ENCODE measurements at regions not wholly inside any gene's neighbourhood (a gene's known extent, or its start where the extent isn't known, plus 50 kb on each side); places are given as distances from the start of the nearest gene placed in this dataset.
"Not testable (repeated sequence)": the region's sequence is repeated elsewhere in the genome, so short reads cannot be mapped to it uniquely, and the experiment has no call there.

DNA sequence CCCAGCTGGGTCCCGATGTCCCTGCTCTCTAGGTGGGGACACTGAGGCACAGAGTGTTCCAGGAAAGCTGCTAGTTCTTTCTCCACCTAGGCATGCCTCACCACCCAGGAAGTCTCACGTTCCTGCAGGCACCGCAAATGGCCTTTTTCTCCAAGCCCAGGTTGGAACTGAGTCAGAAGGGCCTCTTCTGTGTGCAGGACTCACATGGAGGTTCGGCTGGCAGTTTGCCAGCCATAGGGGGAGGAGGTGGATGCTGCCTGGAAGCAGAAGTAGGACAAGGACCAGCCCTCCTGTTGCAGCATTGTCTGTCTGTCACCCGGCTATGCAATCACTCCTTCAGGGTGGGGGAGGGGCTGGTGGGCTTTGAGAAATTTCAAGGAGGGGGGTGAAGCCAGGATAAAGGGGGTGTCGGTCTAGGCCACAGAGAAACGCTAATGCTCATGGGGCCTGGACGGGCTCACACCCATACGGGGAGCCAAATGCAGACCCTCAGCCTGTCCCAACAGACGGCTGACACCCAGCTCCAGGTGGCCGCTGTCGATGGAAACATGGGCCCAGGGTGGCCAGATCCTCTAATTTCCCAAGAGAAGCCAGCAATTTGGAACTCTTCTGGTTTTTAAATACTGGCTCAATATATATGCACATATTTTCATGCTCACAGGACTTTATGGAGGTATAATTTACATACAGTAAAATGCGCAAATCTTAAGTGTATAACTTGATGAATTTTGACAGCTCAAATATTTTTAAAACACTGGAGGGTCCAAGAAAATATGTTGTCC lies 120.5 kb downstream of the PHETA1 start:
- H3K4me3 ChIP-seq (ENCODE audit: low read depth, low read length) = no peak overlapping the region
- no peak overlapping the region for H3K27ac ChIP-seq (ENCODE audit: low read depth, low read length)
- H3K4me1 ChIP-seq (ENCODE audit: control insufficient read depth, insufficient read depth, low read length) = peaks cover 6% of the 10 kb centered on the region
- H3K36me3 ChIP-seq (ENCODE audit: control insufficient read depth, insufficient read depth, low read length) = no peaks in the 10 kb centered on the region
- peaks cover 9% of the 10 kb centered on the region for H3K9me3 ChIP-seq (ENCODE audit: control insufficient read depth, insufficient read depth, low read depth, low read length)
- H3K27me3 ChIP-seq (ENCODE audit: control insufficient read depth, insufficient read depth, low read length) = no peaks in the 10 kb centered on the region
- no peak overlapping the region for H3K9ac ChIP-seq (ENCODE audit: low read length)

DNA sequence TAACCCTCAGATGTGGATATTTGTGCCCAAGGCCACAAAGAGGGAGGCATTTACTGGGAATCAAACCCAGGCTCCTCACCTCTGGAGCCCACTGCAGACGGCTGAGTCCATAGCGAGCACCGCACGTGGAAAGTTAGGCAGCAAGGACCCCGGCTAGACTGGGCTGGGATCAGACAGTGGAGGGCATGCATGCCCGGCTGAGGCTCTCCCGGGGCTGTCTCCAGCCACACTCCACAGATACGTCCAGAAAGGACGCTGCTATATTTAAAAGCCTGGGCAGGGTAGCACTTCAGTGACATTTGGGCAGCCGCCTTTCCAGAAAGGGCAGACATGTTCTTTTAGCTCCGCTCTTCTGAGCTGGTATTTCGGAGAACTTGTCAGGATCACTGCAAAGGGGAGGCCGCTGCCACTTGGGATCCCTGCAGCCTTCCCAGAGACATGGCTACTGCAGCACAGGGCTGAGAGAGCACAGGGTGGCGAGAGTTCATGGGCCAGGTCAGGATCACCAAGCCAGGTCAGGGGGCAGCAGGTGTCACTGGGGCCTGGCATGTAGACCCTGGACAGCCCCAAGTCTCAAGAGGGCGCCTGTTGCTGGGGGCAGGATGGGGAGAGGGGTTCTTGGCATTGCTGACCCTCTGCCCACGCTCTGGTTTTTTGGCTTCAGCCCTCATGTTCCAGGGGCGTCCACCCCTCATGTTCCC lies 121.7 kb downstream of the PHETA1 start:
- peaks cover 6% of the 10 kb centered on the region for H3K4me1 ChIP-seq (ENCODE audit: control insufficient read depth, insufficient read depth, low read length)
- no peak overlapping the region for H3K9ac ChIP-seq (ENCODE audit: low read length)
- H3K27me3 ChIP-seq (ENCODE audit: control insufficient read depth, insufficient read depth, low read length) = no peaks in the 10 kb centered on the region

DNA sequence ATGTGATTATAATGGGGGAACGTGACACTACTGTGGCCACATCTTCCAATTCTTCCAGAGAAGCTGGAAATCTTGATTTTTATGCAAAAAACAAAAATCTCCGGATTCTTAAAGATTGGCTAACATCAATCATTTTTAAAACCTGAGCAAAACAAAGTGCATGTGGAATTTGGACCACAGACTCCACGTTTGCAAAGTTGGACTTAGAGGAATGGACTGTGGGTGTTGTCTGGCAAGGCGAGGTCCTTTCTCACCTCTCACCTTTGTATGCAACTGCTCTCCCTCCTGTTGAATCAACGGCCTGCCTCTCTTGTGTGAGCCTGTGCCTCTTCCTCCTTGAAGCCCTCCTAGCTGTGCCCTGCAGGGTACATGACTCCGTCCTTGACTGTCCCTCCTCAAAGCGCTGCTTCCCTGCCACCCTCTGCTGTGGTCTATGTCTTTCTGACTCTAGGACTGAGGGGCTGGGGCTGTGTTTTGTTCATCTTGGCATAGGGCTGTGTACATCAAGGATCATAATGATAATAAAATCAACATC lies 122.4 kb downstream of the PHETA1 start:
- Histone ChIP-seq H3K4me1 (ENCODE audit: control insufficient read depth, insufficient read depth, low read length) (peaks cover 6% of the 10 kb centered on the region), H3K4me3 (ENCODE audit: low read depth, low read length) (no peak overlapping the region), H3K27ac (ENCODE audit: low read depth, low read length) (no peak overlapping the region), H3K9ac (ENCODE audit: low read length) (no peak overlapping the region), H3K27me3 (ENCODE audit: control insufficient read depth, insufficient read depth, low read length) (no peaks in the 10 kb centered on the region), H3K36me3 (ENCODE audit: control insufficient read depth, insufficient read depth, low read length) (no peaks in the 10 kb centered on the region), H3K9me3 (ENCODE audit: control insufficient read depth, insufficient read depth, low read depth, low read length) (peaks cover 9% of the 10 kb centered on the region)

More for the DNA sequence above, 121.7 kb downstream of the PHETA1 start:
- H3K4me3 ChIP-seq (ENCODE audit: low read depth, low read length) = no peak overlapping the region
- H3K9me3 ChIP-seq (ENCODE audit: control insufficient read depth, insufficient read depth, low read depth, low read length) = peaks cover 9% of the 10 kb centered on the region
- no peaks in the 10 kb centered on the region for H3K36me3 ChIP-seq (ENCODE audit: control insufficient read depth, insufficient read depth, low read length)
- no peak overlapping the region for H3K27ac ChIP-seq (ENCODE audit: low read depth, low read length)

DNA sequence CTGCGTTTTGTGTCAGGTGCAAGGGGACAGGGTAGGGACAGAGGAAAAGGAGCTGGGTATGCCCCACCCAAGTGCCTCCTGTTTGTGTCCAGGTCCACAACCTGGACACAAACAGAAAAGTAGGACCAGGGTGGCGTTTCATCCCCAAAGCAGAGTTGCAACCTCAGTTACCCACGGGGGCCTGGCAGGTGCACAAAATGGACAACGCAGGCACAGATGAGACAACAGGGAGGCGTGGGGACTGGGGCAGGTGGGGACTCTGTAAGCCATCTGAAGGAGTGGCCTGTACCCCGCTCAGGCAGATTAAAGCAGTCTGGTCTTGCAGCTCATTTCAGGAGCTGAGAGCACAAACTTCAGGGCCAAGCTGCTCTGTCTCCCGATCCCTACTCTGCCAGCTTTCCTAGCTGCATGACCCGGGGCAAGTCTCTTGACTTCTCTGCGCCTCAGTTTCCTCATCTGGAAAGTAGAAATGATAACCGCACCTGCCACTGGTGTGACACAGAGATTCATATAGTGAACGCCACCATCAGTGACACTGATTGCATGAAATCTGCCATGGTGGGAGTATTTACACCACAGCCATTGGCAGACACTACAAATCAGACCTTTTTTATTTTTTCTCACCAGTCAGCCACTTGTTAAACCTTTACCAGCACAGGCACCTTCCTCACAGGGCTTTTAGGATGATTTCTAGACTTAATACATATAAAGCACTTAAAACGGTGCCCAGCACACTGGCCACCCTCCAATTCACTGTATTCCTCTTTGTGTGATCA lies 123.0 kb downstream of the PHETA1 start:
- Histone ChIP-seq H3K27me3 (ENCODE audit: control insufficient read depth, insufficient read depth, low read length) (no peaks in the 10 kb centered on the region), H3K9me3 (ENCODE audit: control insufficient read depth, insufficient read depth, low read depth, low read length) (peaks cover 9% of the 10 kb centered on the region), H3K9ac (ENCODE audit: low read length) (no peak overlapping the region), H3K36me3 (ENCODE audit: control insufficient read depth, insufficient read depth, low read length) (no peaks in the 10 kb centered on the region), H3K27ac (ENCODE audit: low read depth, low read length) (no peak overlapping the region), H3K4me3 (ENCODE audit: low read depth, low read length) (no peak overlapping the region), H3K4me1 (ENCODE audit: control insufficient read depth, insufficient read depth, low read length) (peaks cover 6% of the 10 kb centered on the region)

DNA sequence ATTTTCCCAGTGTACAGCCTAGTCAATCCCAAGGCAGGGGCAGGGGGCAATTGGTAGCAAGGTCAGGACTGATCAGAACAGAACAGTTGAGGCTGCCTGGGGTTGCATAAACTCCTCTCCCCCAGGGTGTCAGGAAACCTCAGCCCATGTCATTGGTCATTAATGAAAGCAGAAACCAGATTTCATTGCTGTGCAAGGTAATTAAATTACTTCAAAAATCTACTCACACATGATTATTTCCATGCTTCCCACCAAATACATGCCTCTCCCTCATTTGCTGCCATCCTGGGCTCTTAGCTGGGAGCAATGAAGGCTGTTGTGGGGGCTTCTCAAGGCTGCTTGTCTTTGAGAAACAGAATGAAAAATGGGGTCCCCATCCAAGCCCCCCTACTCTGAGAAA lies 124.2 kb downstream of the PHETA1 start:
- Histone ChIP-seq H3K27me3 (ENCODE audit: control insufficient read depth, insufficient read depth, low read length) (no peaks in the 10 kb centered on the region), H3K36me3 (ENCODE audit: control insufficient read depth, insufficient read depth, low read length) (no peaks in the 10 kb centered on the region), H3K9ac (ENCODE audit: low read length) (no peak overlapping the region)

DNA sequence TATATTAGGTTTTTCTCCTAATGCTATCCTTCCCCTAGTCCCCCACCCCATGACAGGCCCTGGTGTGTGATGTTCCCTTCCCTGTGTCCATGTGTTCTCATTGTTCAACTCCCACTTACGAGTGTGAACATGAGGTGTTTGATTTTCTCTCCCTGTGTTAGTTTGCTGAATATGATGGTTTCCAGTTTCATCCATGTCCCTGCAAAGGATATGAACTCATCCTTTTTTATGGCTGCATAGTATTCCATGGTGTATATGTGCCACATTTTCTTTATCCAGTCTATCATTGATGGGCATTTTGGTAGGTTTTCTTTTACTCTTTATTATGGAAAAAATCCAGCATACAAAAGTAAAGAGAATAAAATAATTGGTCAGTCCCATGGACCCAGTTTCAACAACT lies 126.1 kb downstream of the PHETA1 start:
- H3K27ac ChIP-seq (ENCODE audit: low read depth, low read length); H3K27me3 ChIP-seq (ENCODE audit: control insufficient read depth, insufficient read depth, low read length); H3K36me3 ChIP-seq (ENCODE audit: control insufficient read depth, insufficient read depth, low read length); H3K9ac ChIP-seq (ENCODE audit: low read length); H3K4me3 ChIP-seq (ENCODE audit: low read depth, low read length); H3K9me3 ChIP-seq (ENCODE audit: control insufficient read depth, insufficient read depth, low read depth, low read length); H3K4me1 ChIP-seq (ENCODE audit: control insufficient read depth, insufficient read depth, low read length): not testable (repeated sequence)

More for the DNA sequence above, 124.2 kb downstream of the PHETA1 start:
- Histone ChIP-seq H3K4me1 (ENCODE audit: control insufficient read depth, insufficient read depth, low read length) (peaks cover 3% of the 10 kb centered on the region), H3K9me3 (ENCODE audit: control insufficient read depth, insufficient read depth, low read depth, low read length) (peaks cover 9% of the 10 kb centered on the region), H3K27ac (ENCODE audit: low read depth, low read length) (no peak overlapping the region), H3K4me3 (ENCODE audit: low read depth, low read length) (no peak overlapping the region)

DNA sequence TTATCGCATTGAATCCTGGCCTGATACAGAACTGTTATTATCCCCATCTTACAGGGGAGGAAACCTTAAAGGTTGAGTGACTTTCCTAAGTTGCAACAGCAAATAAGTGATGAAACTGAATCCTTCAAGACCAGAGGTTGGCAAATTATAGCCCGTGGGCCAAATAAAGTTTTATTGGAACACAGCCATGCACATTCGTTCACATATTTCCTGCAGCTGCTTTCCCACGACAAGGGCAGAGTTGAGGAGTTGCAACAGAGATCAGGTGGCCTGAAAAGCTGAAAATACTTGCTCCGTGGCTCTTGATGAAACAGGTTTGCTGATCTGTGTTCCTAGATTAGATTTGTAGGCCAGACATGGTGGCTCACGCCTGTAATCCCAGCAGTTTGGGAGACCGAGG lies 126.7 kb downstream of the PHETA1 start:
- no peaks in the 10 kb centered on the region for H3K27me3 ChIP-seq (ENCODE audit: control insufficient read depth, insufficient read depth, low read length)
- H3K27ac ChIP-seq (ENCODE audit: low read depth, low read length) = no peak overlapping the region
- H3K4me3 ChIP-seq (ENCODE audit: low read depth, low read length) = no peak overlapping the region
- H3K9me3 ChIP-seq (ENCODE audit: control insufficient read depth, insufficient read depth, low read depth, low read length) = peaks cover 9% of the 10 kb centered on the region
- no peaks in the 10 kb centered on the region for H3K36me3 ChIP-seq (ENCODE audit: control insufficient read depth, insufficient read depth, low read length)
- H3K4me1 ChIP-seq (ENCODE audit: control insufficient read depth, insufficient read depth, low read length) = no peaks in the 10 kb centered on the region
- no peak overlapping the region for H3K9ac ChIP-seq (ENCODE audit: low read length)

DNA sequence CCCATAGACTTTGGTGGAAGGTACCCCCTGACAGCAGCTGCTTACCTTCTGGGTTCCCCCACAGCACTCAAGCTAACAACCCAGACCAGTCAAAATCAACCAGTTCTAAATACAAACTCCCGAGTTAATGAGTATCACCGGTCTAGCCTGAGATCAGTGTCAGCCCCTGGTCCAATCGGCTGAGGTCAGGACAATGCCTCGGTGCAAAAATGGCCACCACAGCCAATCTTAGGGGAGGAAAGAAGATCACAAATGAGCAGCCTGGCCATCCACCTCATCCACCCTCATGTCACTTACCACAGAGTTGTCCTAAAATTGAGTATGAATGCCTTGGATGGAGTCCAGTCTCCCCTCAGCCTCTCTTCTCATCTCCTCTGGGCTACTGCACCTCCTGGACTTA lies 128.5 kb downstream of the PHETA1 start:
- H3K9me3 ChIP-seq (ENCODE audit: control insufficient read depth, insufficient read depth, low read depth, low read length) = peaks cover 9% of the 10 kb centered on the region
- no peak overlapping the region for H3K27ac ChIP-seq (ENCODE audit: low read depth, low read length)
- H3K27me3 ChIP-seq (ENCODE audit: control insufficient read depth, insufficient read depth, low read length) = no peaks in the 10 kb centered on the region
- no peak overlapping the region for H3K4me3 ChIP-seq (ENCODE audit: low read depth, low read length)
- H3K36me3 ChIP-seq (ENCODE audit: control insufficient read depth, insufficient read depth, low read length) = no peaks in the 10 kb centered on the region
- no peak overlapping the region for H3K9ac ChIP-seq (ENCODE audit: low read length)
- no peaks in the 10 kb centered on the region for H3K4me1 ChIP-seq (ENCODE audit: control insufficient read depth, insufficient read depth, low read length)

DNA sequence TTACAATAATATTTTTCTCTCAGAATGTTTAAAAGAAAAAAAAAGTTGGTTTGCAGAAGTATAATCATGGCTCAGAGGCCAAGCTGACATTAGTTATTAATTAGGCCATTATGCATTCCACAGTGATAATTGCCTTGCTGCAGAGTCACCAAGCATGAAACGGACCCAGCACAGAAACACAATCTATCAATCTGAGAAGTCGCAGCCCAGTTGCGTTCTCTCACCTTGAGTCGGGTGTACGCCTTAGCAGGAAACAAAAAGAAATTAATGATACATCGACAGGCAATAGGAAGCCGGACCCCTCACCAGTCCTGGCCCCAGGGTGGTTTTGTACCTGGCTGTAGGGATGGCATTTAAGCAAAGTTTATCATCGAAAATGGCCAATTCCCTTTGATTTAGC lies 129.7 kb downstream of the PHETA1 start:
- H3K9ac ChIP-seq (ENCODE audit: low read length) = no peak overlapping the region
- H3K4me3 ChIP-seq (ENCODE audit: low read depth, low read length) = no peak overlapping the region
- no peak overlapping the region for H3K27ac ChIP-seq (ENCODE audit: low read depth, low read length)
- no peaks in the 10 kb centered on the region for H3K27me3 ChIP-seq (ENCODE audit: control insufficient read depth, insufficient read depth, low read length)
- no peaks in the 10 kb centered on the region for H3K4me1 ChIP-seq (ENCODE audit: control insufficient read depth, insufficient read depth, low read length)
- peaks cover 5% of the 10 kb centered on the region for H3K9me3 ChIP-seq (ENCODE audit: control insufficient read depth, insufficient read depth, low read depth, low read length)
- no peaks in the 10 kb centered on the region for H3K36me3 ChIP-seq (ENCODE audit: control insufficient read depth, insufficient read depth, low read length)

DNA sequence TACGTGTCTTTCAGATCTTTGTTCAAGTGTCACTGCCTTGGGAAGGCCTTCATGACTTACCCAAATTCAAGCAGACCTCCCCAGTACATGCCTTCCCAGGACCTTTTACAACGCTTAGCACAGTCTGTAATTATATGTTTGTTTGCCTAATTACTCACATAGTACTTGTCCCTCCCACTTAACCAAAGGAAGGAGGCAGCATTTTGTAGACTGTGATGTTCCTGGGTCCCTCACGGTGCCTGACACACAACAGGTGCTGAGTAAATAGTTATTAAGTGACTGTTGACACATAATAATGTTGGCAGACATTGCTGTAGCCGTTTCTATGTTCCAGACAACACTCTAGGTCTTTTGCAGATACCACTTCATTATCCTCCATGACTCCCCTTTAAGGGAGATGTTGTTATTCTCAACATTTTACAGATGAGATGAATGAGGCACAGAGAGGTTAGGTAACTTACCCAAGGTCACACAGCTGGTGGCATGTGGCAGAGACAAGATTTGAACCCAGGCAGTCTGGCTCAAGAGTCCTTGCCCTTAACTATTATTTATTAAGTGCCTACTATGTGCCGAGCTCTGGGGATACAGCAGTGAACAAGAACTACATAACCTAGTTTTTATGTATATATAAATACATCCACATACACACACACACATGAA lies 130.7 kb downstream of the PHETA1 start:
- Histone ChIP-seq H3K27me3 (ENCODE audit: control insufficient read depth, insufficient read depth, low read length) (no peaks in the 10 kb centered on the region), H3K9me3 (ENCODE audit: control insufficient read depth, insufficient read depth, low read depth, low read length) (no peaks in the 10 kb centered on the region; the same call in 1 of the 2 replicates), H3K36me3 (ENCODE audit: control insufficient read depth, insufficient read depth, low read length) (no peaks in the 10 kb centered on the region), H3K9ac (ENCODE audit: low read length) (no peak overlapping the region), H3K4me1 (ENCODE audit: control insufficient read depth, insufficient read depth, low read length) (no peaks in the 10 kb centered on the region), H3K27ac (ENCODE audit: low read depth, low read length) (no peak overlapping the region), H3K4me3 (ENCODE audit: low read depth, low read length) (no peak overlapping the region)

Measured in HUES6 (cell line).